T-helper 1 cell treated with Interleukin-12 subunit alpha and Interleukin-12 subunit beta and Interleukin-4 antibody, amounts not matched to agents 30 μg/mL and 1 μg/mL, for 36 hours (primary cell): ENCODE measurements at regions not wholly inside any gene's neighbourhood (a gene's known extent, or its start where the extent isn't known, plus 50 kb on each side); places are given as distances from the start of the nearest gene placed in this dataset.
"Not testable (repeated sequence)": the region's sequence is repeated elsewhere in the genome, so short reads cannot be mapped to it uniquely, and the experiment has no call there.

Experiments used
- H3K27ac Mint-ChIP-seq: one replicate; pipeline ENCODE4 v1.8.0; 2021; ENCODE audit warnings: mild to moderate bottlenecking, mixed read lengths
- H3K27me3 Mint-ChIP-seq: one replicate; pipeline ENCODE4 v1.8.0; 2021; ENCODE audit warnings: low read depth, mixed read lengths
- H3K36me3 Mint-ChIP-seq: one replicate; pipeline ENCODE4 v1.8.0; 2021; ENCODE audit warnings: low read depth, mixed read lengths
- H3K4me1 Mint-ChIP-seq: one replicate; pipeline ENCODE4 v1.8.0; 2021; ENCODE audit warnings: low read depth, mixed read lengths
- H3K4me3 Mint-ChIP-seq: one replicate; pipeline ENCODE4 v1.8.0; 2021; ENCODE audit warnings: mild to moderate bottlenecking, moderate library complexity, mixed read lengths
- H3K9me3 Mint-ChIP-seq: one replicate; pipeline ENCODE4 v1.8.0; 2021; ENCODE audit warnings: mixed read lengths

GRCh38 chr18:78479443-78479842, 500.2 kb upstream of the SALL3 start:
- no peaks in the 10 kb centered on the region for H3K36me3 Mint-ChIP-seq
- H3K27ac Mint-ChIP-seq, result no peak overlapping the region
- H3K9me3 Mint-ChIP-seq, result no peaks in the 10 kb centered on the region
- H3K4me1 Mint-ChIP-seq, result no peaks in the 10 kb centered on the region
- no peaks in the 10 kb centered on the region for H3K27me3 Mint-ChIP-seq
- no peak overlapping the region for H3K4me3 Mint-ChIP-seq

- Mint-ChIP-seq H3K9me3 (no peaks in the 10 kb centered on the region), H3K4me1 (no peaks in the 10 kb centered on the region), H3K36me3 (no peaks in the 10 kb centered on the region), H3K27ac (no peak overlapping the region), H3K27me3 (no peaks in the 10 kb centered on the region), H3K4me3 (no peak overlapping the region)
Observed at GRCh38 chr18:78480262-78481054, 499.2 kb upstream of the SALL3 start.

GRCh38 chr18:78482378-78482777, 497.2 kb upstream of the SALL3 start:
- no peak overlapping the region for H3K4me3 Mint-ChIP-seq
- no peak overlapping the region for H3K27ac Mint-ChIP-seq
- H3K27me3 Mint-ChIP-seq, result no peaks in the 10 kb centered on the region

GRCh38 chr18:78487649-78488048, 492.0 kb upstream of the SALL3 start:
- Mint-ChIP-seq H3K4me1 (no peaks in the 10 kb centered on the region), H3K27ac (no peak overlapping the region), H3K4me3 (no peak overlapping the region), H3K36me3 (no peaks in the 10 kb centered on the region), H3K27me3 (no peaks in the 10 kb centered on the region), H3K9me3 (peaks cover 16% of the 10 kb centered on the region)

More at GRCh38 chr18:78482378-78482777, 497.2 kb upstream of the SALL3 start:
- Mint-ChIP-seq H3K36me3 (no peaks in the 10 kb centered on the region), H3K9me3 (peaks cover 6% of the 10 kb centered on the region), H3K4me1 (no peaks in the 10 kb centered on the region)

- H3K4me3 Mint-ChIP-seq, result no peak overlapping the region
- peaks cover 15% of the 10 kb centered on the region for H3K9me3 Mint-ChIP-seq
- H3K27me3 Mint-ChIP-seq, result no peaks in the 10 kb centered on the region
- H3K4me1 Mint-ChIP-seq, result no peaks in the 10 kb centered on the region
- H3K27ac Mint-ChIP-seq, result no peak overlapping the region
- no peaks in the 10 kb centered on the region for H3K36me3 Mint-ChIP-seq
Observed at GRCh38 chr18:78492064-78492812, 487.4 kb upstream of the SALL3 start.

- H3K4me1 Mint-ChIP-seq, result no peaks in the 10 kb centered on the region
- H3K4me3 Mint-ChIP-seq, result no peak overlapping the region
- H3K27ac Mint-ChIP-seq, result no peak overlapping the region
Observed at GRCh38 chr18:78492813-78493371, 486.7 kb upstream of the SALL3 start.

GRCh38 chr18:78493490-78493889, 486.1 kb upstream of the SALL3 start:
- peaks cover 15% of the 10 kb centered on the region for H3K9me3 Mint-ChIP-seq
- H3K4me3 Mint-ChIP-seq, H3K27me3 Mint-ChIP-seq, H3K4me1 Mint-ChIP-seq, H3K36me3 Mint-ChIP-seq, H3K27ac Mint-ChIP-seq: not testable (repeated sequence)

More at GRCh38 chr18:78492813-78493371, 486.7 kb upstream of the SALL3 start:
- Mint-ChIP-seq H3K36me3 (no peaks in the 10 kb centered on the region), H3K27me3 (no peaks in the 10 kb centered on the region), H3K9me3 (peaks cover 15% of the 10 kb centered on the region)

- H3K9me3 Mint-ChIP-seq, result peaks cover 16% of the 10 kb centered on the region
- no peak overlapping the region for H3K27ac Mint-ChIP-seq
Observed at GRCh38 chr18:78494204-78495085, 485.2 kb upstream of the SALL3 start.

GRCh38 chr18:78495550-78495949, 484.1 kb upstream of the SALL3 start:
- Mint-ChIP-seq H3K27me3 (no peaks in the 10 kb centered on the region), H3K4me3 (no peak overlapping the region), H3K36me3 (no peaks in the 10 kb centered on the region), H3K9me3 (peaks cover 17% of the 10 kb centered on the region), H3K27ac (no peak overlapping the region), H3K4me1 (no peaks in the 10 kb centered on the region)

More at GRCh38 chr18:78494204-78495085, 485.2 kb upstream of the SALL3 start:
- H3K4me1 Mint-ChIP-seq, result no peaks in the 10 kb centered on the region
- no peaks in the 10 kb centered on the region for H3K36me3 Mint-ChIP-seq
- no peaks in the 10 kb centered on the region for H3K27me3 Mint-ChIP-seq
- H3K4me3 Mint-ChIP-seq, result no peak overlapping the region

- Mint-ChIP-seq H3K4me3 (no peak overlapping the region), H3K4me1 (no peaks in the 10 kb centered on the region), H3K27ac (no peak overlapping the region), H3K27me3 (no peaks in the 10 kb centered on the region), H3K9me3 (peaks cover 13% of the 10 kb centered on the region), H3K36me3 (no peaks in the 10 kb centered on the region)
Observed at GRCh38 chr18:78496079-78496478, 483.5 kb upstream of the SALL3 start.

- H3K27me3 Mint-ChIP-seq, result no peaks in the 10 kb centered on the region
- H3K4me3 Mint-ChIP-seq, result no peak overlapping the region
- no peak overlapping the region for H3K27ac Mint-ChIP-seq
- H3K36me3 Mint-ChIP-seq, result no peaks in the 10 kb centered on the region
- peaks cover 8% of the 10 kb centered on the region for H3K9me3 Mint-ChIP-seq
- no peaks in the 10 kb centered on the region for H3K4me1 Mint-ChIP-seq
Observed at GRCh38 chr18:78497641-78498040, 482.0 kb upstream of the SALL3 start.

- no peaks in the 10 kb centered on the region for H3K36me3 Mint-ChIP-seq
- H3K9me3 Mint-ChIP-seq, result peaks cover 4% of the 10 kb centered on the region
- no peak overlapping the region for H3K4me3 Mint-ChIP-seq
- no peaks in the 10 kb centered on the region for H3K27me3 Mint-ChIP-seq
- H3K27ac Mint-ChIP-seq, result no peak overlapping the region
- H3K4me1 Mint-ChIP-seq, result no peaks in the 10 kb centered on the region
Observed at GRCh38 chr18:78499586-78499985, 480.0 kb upstream of the SALL3 start.

GRCh38 chr18:78501251-78501650, 478.4 kb upstream of the SALL3 start:
- no peaks in the 10 kb centered on the region for H3K4me1 Mint-ChIP-seq
- H3K36me3 Mint-ChIP-seq, result no peaks in the 10 kb centered on the region
- no peak overlapping the region for H3K4me3 Mint-ChIP-seq
- H3K27me3 Mint-ChIP-seq, result no peaks in the 10 kb centered on the region
- H3K9me3 Mint-ChIP-seq, result peaks cover 4% of the 10 kb centered on the region
- no peak overlapping the region for H3K27ac Mint-ChIP-seq

GRCh38 chr18:78503129-78503528, 476.5 kb upstream of the SALL3 start:
- peaks cover 12% of the 10 kb centered on the region for H3K9me3 Mint-ChIP-seq
- no peaks in the 10 kb centered on the region for H3K27me3 Mint-ChIP-seq
- no peaks in the 10 kb centered on the region for H3K36me3 Mint-ChIP-seq
- H3K4me3 Mint-ChIP-seq, result no peak overlapping the region
- H3K4me1 Mint-ChIP-seq, result no peaks in the 10 kb centered on the region
- H3K27ac Mint-ChIP-seq, result no peak overlapping the region
